ENCODE measurements at regions not wholly inside any gene's neighbourhood (a gene's known extent, or its start where the extent isn't known, plus 50 kb on each side); places are given as distances from the start of the nearest gene placed in this dataset.

DNA sequence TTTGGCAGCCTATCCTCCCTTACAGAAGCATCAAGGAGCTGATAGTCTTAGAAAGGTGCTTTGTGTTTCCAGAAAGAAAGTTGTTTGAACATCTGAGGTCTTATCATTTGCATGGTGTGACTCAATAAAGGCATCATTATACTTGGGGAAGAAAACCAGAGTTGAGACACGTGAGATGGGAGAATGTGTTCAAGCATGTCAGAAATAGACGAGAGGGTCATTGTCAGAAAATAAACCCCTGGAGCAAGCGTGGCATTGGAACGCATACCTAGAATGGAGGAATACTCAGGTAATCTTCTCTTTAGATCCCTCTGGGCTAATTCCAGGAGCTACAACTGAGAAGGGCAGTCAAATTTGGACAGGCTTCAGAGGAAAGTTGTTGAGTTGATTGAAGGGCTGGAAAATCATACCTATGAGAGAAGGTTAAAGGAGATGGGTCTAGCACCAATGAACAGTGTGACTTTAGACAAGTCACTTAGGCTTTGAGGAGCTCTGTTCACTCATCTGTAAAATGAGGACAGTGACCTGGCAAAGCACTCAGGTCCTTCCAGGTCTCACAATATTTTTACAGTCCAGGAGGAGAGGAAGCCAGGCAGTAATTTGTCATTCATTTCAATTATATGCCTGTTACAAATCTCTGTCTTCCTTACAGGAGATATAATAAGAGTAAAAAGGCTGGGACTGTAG, 101.3 kb upstream of the C1orf21 start:
- no peak for DNase-seq
- Histone ChIP-seq H3K4me1 (no peaks in the 10 kb centered on the region), H3K9me3 (peaks cover 0 to 19% (median 15%) of the 10 kb centered on the region in 8 donors), H3K4me3 (no peak overlapping the region), H3K27ac (no peak overlapping the region), H3K27me3 (replicated peaks in 1 of 7) (no peaks in the 10 kb centered on the region), H3K36me3 (no peaks in the 10 kb centered on the region)
- intact Hi-C loops (cut with DNase I; ENCODE audit: low total_unique reads): no loop called here
- 90 to 97% (median 92%) methylated on average over 4 of the region's 4 CpGs for WGBS, 5 donors
- TF ChIP-seq POLR2A (IDR thresholded peaks at IDR 0.05): no peak
- no peak for TF ChIP-seq POLR2AphosphoS5 (IDR thresholded peaks at IDR 0.05)
- TF ChIP-seq, protein P1, sequence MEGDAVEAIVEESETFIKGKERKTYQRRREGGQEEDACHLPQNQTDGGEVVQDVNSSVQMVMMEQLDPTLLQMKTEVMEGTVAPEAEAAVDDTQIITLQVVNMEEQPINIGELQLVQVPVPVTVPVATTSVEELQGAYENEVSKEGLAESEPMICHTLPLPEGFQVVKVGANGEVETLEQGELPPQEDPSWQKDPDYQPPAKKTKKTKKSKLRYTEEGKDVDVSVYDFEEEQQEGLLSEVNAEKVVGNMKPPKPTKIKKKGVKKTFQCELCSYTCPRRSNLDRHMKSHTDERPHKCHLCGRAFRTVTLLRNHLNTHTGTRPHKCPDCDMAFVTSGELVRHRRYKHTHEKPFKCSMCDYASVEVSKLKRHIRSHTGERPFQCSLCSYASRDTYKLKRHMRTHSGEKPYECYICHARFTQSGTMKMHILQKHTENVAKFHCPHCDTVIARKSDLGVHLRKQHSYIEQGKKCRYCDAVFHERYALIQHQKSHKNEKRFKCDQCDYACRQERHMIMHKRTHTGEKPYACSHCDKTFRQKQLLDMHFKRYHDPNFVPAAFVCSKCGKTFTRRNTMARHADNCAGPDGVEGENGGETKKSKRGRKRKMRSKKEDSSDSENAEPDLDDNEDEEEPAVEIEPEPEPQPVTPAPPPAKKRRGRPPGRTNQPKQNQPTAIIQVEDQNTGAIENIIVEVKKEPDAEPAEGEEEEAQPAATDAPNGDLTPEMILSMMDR (IDR thresholded peaks at IDR 0.05 in 8 of 11, conservative IDR thresholded peaks at IDR 0.05 in 3 of 11): no peak

DNA sequence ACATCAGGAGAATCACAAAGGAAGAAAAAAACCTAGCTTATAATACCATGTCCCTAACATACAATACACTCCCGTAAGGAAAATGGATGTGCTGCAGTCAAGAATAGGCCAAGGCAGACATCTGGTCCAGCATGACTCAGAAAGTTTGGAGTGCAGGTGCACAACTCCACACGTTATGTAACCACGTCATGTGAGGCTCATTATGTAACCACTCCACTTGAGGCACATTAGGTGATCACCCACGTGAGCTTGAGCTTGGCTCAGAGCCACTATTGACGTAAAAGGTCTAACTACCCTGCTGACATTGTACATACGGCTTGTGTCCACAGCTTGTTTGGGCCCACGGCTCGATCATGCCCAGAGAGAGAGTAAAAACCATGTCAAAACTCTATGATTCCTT, 99.8 kb upstream of the C1orf21 start:
- no peaks in the 10 kb centered on the region for H3K4me1 ChIP-seq
- no peaks in the 10 kb centered on the region for H3K36me3 ChIP-seq
- H3K27me3 ChIP-seq (replicated peaks in 1 of 7): no peaks in the 10 kb centered on the region
- no peak overlapping the region for H3K27ac ChIP-seq
- 80 to 88% (median 86%) methylated on average over 8 of the region's 8 CpGs for WGBS, 5 donors
- intact Hi-C loops (cut with DNase I; ENCODE audit: low total_unique reads): no loop called here
- H3K9me3 ChIP-seq: peaks cover 0 to 26% (median 21%) of the 10 kb centered on the region in 8 donors
- H3K4me3 ChIP-seq: no peak overlapping the region
- no peak for DNase-seq
- TF ChIP-seq POLR2A (IDR thresholded peaks at IDR 0.05): no peak
- TF ChIP-seq POLR2AphosphoS5 (IDR thresholded peaks at IDR 0.05): no peak
- TF ChIP-seq, protein P1 (IDR thresholded peaks at IDR 0.05 in 8 of 11, conservative IDR thresholded peaks at IDR 0.05 in 3 of 11): no peak

DNA sequence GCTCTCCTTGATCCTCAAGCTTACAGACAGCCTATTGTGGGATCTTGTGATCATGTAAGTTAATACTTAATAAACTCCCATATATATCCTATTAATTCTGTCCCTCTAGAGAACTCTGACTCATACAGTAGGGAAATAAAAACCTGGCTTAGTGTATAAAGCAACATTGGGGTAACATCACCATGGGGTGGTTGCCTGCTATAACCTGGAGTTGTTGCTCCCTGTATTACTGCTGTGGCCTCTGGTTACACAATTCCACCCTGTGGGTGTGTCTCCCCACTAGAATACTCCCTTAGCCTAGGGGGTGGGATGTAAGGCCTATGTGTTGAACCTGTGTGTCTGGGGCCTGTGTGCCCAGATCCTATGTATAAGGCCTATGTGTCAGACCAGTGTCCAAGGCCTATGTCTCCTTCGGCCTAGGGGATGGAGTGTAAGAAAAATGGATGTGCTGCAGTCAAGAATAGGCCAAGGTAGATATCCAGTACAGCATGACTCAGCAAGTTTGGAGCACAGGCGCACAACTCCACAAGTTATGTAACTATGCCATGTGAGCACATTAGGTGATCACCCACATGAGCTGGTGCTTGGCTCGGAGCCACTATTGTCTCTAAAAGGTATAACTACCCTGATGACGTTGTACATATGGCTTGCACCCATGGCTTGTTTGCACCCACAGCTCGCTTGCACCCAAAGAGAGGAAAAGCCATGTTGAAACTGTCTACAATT, 96.8 kb upstream of the C1orf21 start:
- intact Hi-C loops (cut with DNase I; ENCODE audit: low total_unique reads): no loop called here
- H3K4me1 ChIP-seq: no peaks in the 10 kb centered on the region
- TF ChIP-seq POLR2AphosphoS5 (IDR thresholded peaks at IDR 0.05) (no peak), POLR2A (IDR thresholded peaks at IDR 0.05) (no peak)
- TF ChIP-seq, protein P1 (IDR thresholded peaks at IDR 0.05 in 8 of 11, conservative IDR thresholded peaks at IDR 0.05 in 3 of 11): no peak
- H3K27ac ChIP-seq: no peak overlapping the region
- H3K4me3 ChIP-seq: no peak overlapping the region
- WGBS, 5 donors: 85 to 91% (median 88%) methylated on average over 5 of the region's 5 CpGs
- no peaks in the 10 kb centered on the region for H3K36me3 ChIP-seq
- no peaks in the 10 kb centered on the region for H3K27me3 ChIP-seq (replicated peaks in 1 of 7)
- peaks cover 0 to 26% (median 21%) of the 10 kb centered on the region in 8 donors for H3K9me3 ChIP-seq
- DNase-seq: no peak

DNA sequence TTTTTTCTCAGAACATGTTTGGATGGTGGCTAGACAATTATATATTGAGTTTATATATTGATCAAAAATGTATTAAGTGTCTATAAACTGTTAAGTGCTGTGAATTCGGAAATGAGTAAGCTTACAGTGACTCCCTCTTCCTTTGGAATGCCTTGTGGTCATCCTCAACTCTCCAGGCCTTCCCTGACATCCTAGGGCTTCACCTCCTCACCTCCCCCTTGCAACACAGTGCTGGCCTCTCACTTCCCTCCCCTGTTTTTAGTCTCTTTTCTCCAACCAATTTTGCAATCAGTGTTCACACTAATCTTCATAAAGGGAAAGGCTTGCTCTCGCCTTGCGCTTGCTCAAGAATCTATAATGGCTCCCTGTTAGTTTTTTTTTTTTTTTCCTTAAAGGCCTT, 95.1 kb upstream of the C1orf21 start:
- no peak for TF ChIP-seq POLR2AphosphoS5 (IDR thresholded peaks at IDR 0.05)
- TF ChIP-seq, protein P1 (IDR thresholded peaks at IDR 0.05 in 8 of 11, conservative IDR thresholded peaks at IDR 0.05 in 3 of 11): no peak
- TF ChIP-seq POLR2A (IDR thresholded peaks at IDR 0.05): no peak
- Histone ChIP-seq H3K4me3 (no peak overlapping the region), H3K27me3 (replicated peaks in 1 of 7) (no peaks in the 10 kb centered on the region), H3K27ac (no peak overlapping the region), H3K36me3 (no peaks in the 10 kb centered on the region), H3K4me1 (peaks cover 0 to 8% (median 6%) of the 10 kb centered on the region in 6 donors), H3K9me3 (peaks cover 0 to 26% (median 20%) of the 10 kb centered on the region in 8 donors)
- no peak for DNase-seq
- 75 to 88% (median 81%) methylated on average over 3 of the region's 3 CpGs for WGBS, 5 donors
- intact Hi-C loops (cut with DNase I; ENCODE audit: low total_unique reads): no loop called here

All from spleen (tissue), 11 donors.